ENCODE measurements at regions not wholly inside any gene's neighbourhood (a gene's known extent, or its start where the extent isn't known, plus 50 kb on each side); places are given as distances from the start of the nearest gene placed in this dataset.
A peak's percentile ranks its signal among the peaks of the same experiment; 100 is the strongest.

- ChIA-PET POLR2A (ENCODE audit: partially characterized antibody) (no interaction called here), CTCF (ENCODE audit: partially characterized antibody) (no interaction called here)
- TF ChIP-seq MAFK (IDR thresholded peaks at IDR 0.05; ENCODE audit: low read depth, low read length) (no peak; the same call in 1 of the 2 replicates), SIX5 (IDR thresholded peaks at IDR 0.05; ENCODE audit: low read depth, low read length) (no peak), RFX5 (IDR thresholded peaks at IDR 0.05; ENCODE audit: borderline replicate concordance, low read depth, low read length) (peak; percentile 40; the same call in 1 of the 2 replicates), ASH2L (IDR thresholded peaks at IDR 0.05; ENCODE audit: low read length) (no peak), NRF1 (IDR thresholded peaks at IDR 0.05; ENCODE audit: low read depth, low read length) (no peak), BCL11A (IDR thresholded peaks at IDR 0.05; ENCODE audit: low read depth in 2 of 2, low read length in 2 of 2) (no peak), JUND (IDR thresholded peaks at IDR 0.05; ENCODE audit: low read length) (no peak), YY1 (IDR thresholded peaks at IDR 0.05; ENCODE audit: low read depth, low read length) (no peak), FOSL1 (IDR thresholded peaks at IDR 0.05; ENCODE audit: insufficient read depth, low read depth, low read length) (no peak)
- Histone ChIP-seq H3K4me3 (ENCODE audit: extremely low read depth in 1 of 4, insufficient read depth in 2 of 4, low read depth in 3 of 4, low read length in 4 of 4) (no peak overlapping the region), H3K9me3 (ENCODE audit: insufficient read depth in 2 of 2, low read depth in 1 of 2, low read length in 1 of 2) (no peaks in the 10 kb centered on the region), H3K4me2 (ENCODE audit: insufficient read depth in 1 of 2, low read depth in 2 of 2, low read length in 2 of 2) (no peak overlapping the region), H3K14ac (ENCODE audit: insufficient read length) (no peak overlapping the region), H3K27me3 (replicated peaks in 1 of 4; ENCODE audit: control insufficient read depth in 3 of 4, extremely low read depth in 1 of 4, insufficient read depth in 3 of 4, low read length in 3 of 4) (no peaks in the 10 kb centered on the region), H4K8ac (ENCODE audit: extremely low read depth, insufficient read depth, low read length) (no peak overlapping the region), H2BK12ac (ENCODE audit: low read depth, low read length) (no peak overlapping the region), H2BK5ac (ENCODE audit: low read depth, low read length) (no peak overlapping the region), H4K91ac (replicated peaks; ENCODE audit: insufficient read length, low read length) (no peak overlapping the region), H3K27ac (ENCODE audit: low read depth, low read length) (no peak overlapping the region), H3K56ac (replicated peaks; ENCODE audit: insufficient read length, low read depth, low read length) (no peak overlapping the region), H3K4ac (replicated peaks; ENCODE audit: insufficient read length, low read depth, low read length) (no peak overlapping the region), H2BK15ac (ENCODE audit: low read length) (no peak overlapping the region), H2AK5ac (ENCODE audit: low read depth, low read length) (no peak overlapping the region), H4K5ac (ENCODE audit: insufficient read length, low read depth, low read length) (no peak overlapping the region), H3K4me1 (replicated peaks in 1 of 4; ENCODE audit: control insufficient read depth in 3 of 4, insufficient read depth in 4 of 4, low read length in 3 of 4) (peaks cover 0 to 12% (median 7%) of the 10 kb centered on the region in 4 experiments; a peak in 5 of 7 replicates), H4K20me1 (replicated peaks in 1 of 2; ENCODE audit: control insufficient read depth in 1 of 2, insufficient read depth in 2 of 2, low read length in 2 of 2) (no peaks in the 10 kb centered on the region), H3K79me1 (ENCODE audit: low read depth, low read length) (no peaks in the 10 kb centered on the region), H2BK120ac (replicated peaks; ENCODE audit: low read depth, low read length) (no peak overlapping the region), H3K36me3 (ENCODE audit: control insufficient read depth in 2 of 4, insufficient read depth in 4 of 4, low read length in 3 of 4) (no peaks in the 10 kb centered on the region), H2BK20ac (ENCODE audit: low read length) (no peak overlapping the region), H3K18ac (ENCODE audit: extremely low read depth, low read length) (no peak overlapping the region), H3K23ac (ENCODE audit: insufficient read length) (no peak overlapping the region), H3K79me2 (ENCODE audit: control insufficient read depth in 1 of 2, insufficient read depth in 2 of 2, low read length in 2 of 2) (no peaks in the 10 kb centered on the region), H3K23me2 (ENCODE audit: low read depth, low read length) (no peaks in the 10 kb centered on the region), H2AFZ (ENCODE audit: low read length) (no peak overlapping the region), H3K9ac (replicated peaks in 1 of 4; ENCODE audit: extremely low read depth in 1 of 4, low read depth in 3 of 4, low read length in 3 of 4) (no peak overlapping the region)
- DNase-seq (ENCODE audit: low read depth in 1 of 2, low spot score in 2 of 2) = no peak
- no peak for FAIRE-seq
- WGBS, 2 experiments (ENCODE audit: extremely low coverage in 1 of 2, insufficient coverage in 1 of 2, insufficient read length in 1 of 2, insufficient replicate concordance in 2 of 2, low coverage in 1 of 2, low lambda C conversion rate in 2 of 2, missing lambda C conversion rate in 1 of 2) = 83% methylated on average over 4 of the region's 4 CpGs; no CpG with 5 or more reads in 1 of the 2 experiments
Observed at GRCh38 chr2:58640042-58640441, 398.9 kb upstream of the FANCL start.
